H9 (cell line): ENCODE measurements at regions not wholly inside any gene's neighbourhood (a gene's known extent, or its start where the extent isn't known, plus 50 kb on each side); places are given as distances from the start of the nearest gene placed in this dataset.

Experiments
- DNase-seq: peaks from one replicate; pipeline ENCODE4 v3.0.0-alpha.2; 2017
- H2AFZ ChIP-seq: one replicate; pipeline ENCODE4 v1.6.1; 2013; ENCODE audit warnings: mild to moderate bottlenecking, low read length, control low read depth, moderate library complexity
- H2AK5ac ChIP-seq: 2 replicates; pipeline ENCODE4 v1.6.1; 2013; ENCODE audit warnings: low read length, control low read depth, mixed read lengths; ENCODE audit not compliant: insufficient read length
- H2BK120ac ChIP-seq: one replicate; pipeline ENCODE4 v1.6.1; 2013; ENCODE audit warnings: low read depth, mild to moderate bottlenecking, low read length, control low read depth, inconsistent platforms; ENCODE audit not compliant: poor library complexity, severe bottlenecking
- H2BK12ac ChIP-seq: 2 replicates; pipeline ENCODE4 v1.6.1; 2013; ENCODE audit warnings: low read length, control low read depth, mixed read lengths, low read depth; ENCODE audit not compliant: insufficient read length
- H2BK15ac ChIP-seq: 2 replicates; pipeline ENCODE4 v1.6.1; 2013; ENCODE audit warnings: low read depth, low read length, control low read depth
- H2BK20ac ChIP-seq: one replicate; pipeline ENCODE4 v1.6.1; 2013; ENCODE audit warnings: low read depth, mild to moderate bottlenecking, low read length, control low read depth, inconsistent platforms; ENCODE audit not compliant: poor library complexity, severe bottlenecking
- H2BK5ac ChIP-seq: 2 replicates; pipeline ENCODE4 v1.6.1; 2013; ENCODE audit warnings: low read length, control low read depth, mixed read lengths; ENCODE audit not compliant: insufficient read length
- H3K14ac ChIP-seq: 2 replicates; pipeline ENCODE4 v1.6.1; 2013; ENCODE audit warnings: low read length, control low read depth; ENCODE audit not compliant: insufficient read depth
- H3K18ac ChIP-seq: 2 replicates; pipeline ENCODE4 v1.6.1; 2013; ENCODE audit warnings: low read depth, mild to moderate bottlenecking, mixed read lengths, low read length, control low read depth; ENCODE audit not compliant: insufficient read length
- H3K23ac ChIP-seq: 2 replicates; pipeline ENCODE4 v1.6.1; 2013; ENCODE audit warnings: low read length, control low read depth, mixed read lengths, low read depth; ENCODE audit not compliant: insufficient read length
- H3K23me2 ChIP-seq: 2 replicates; pipeline ENCODE4 v1.6.1; 2013; ENCODE audit warnings: low read depth, mild to moderate bottlenecking, mixed read lengths, low read length, control low read depth; ENCODE audit not compliant: insufficient read length, poor library complexity, severe bottlenecking
- H3K27ac ChIP-seq: 2 replicates; pipeline ENCODE4 v1.5.1; 2013; ENCODE audit warnings: low read length, control low read depth, mixed read lengths, low read depth; ENCODE audit not compliant: insufficient read length
- H3K27me3 ChIP-seq: 2 replicates; pipeline ENCODE4 v1.6.1; 2013; ENCODE audit warnings: low read length, control low read depth, inconsistent platforms; ENCODE audit not compliant: insufficient read depth
- H3K4ac ChIP-seq: 2 replicates; pipeline ENCODE4 v1.6.1; 2013; ENCODE audit warnings: low read depth, mild to moderate bottlenecking, control low read depth, inconsistent platforms, low read length, moderate library complexity
- H3K4me1 ChIP-seq: 2 replicates; pipeline ENCODE4 v1.6.1; 2013; ENCODE audit warnings: low read length, control low read depth, inconsistent platforms; ENCODE audit not compliant: insufficient read depth
- H3K4me2 ChIP-seq: 2 replicates; pipeline ENCODE4 v1.6.1; 2013; ENCODE audit warnings: low read length, control low read depth, mixed read lengths; ENCODE audit not compliant: insufficient read length, insufficient read depth
- H3K56ac ChIP-seq: 2 replicates; pipeline ENCODE4 v1.6.1; 2013; ENCODE audit warnings: low read depth, mild to moderate bottlenecking, mixed read lengths, low read length, control low read depth; ENCODE audit not compliant: insufficient read length
- H3K79me1 ChIP-seq: 2 replicates; pipeline ENCODE4 v1.6.1; 2013; ENCODE audit warnings: low read depth, mild to moderate bottlenecking, moderate library complexity, low read length, control low read depth, inconsistent platforms; ENCODE audit not compliant: insufficient read depth, poor library complexity, severe bottlenecking
- H3K79me2 ChIP-seq: 2 replicates; pipeline ENCODE4 v1.6.1; 2013; ENCODE audit warnings: low read length, control low read depth, inconsistent platforms; ENCODE audit not compliant: insufficient read depth
- H3K9ac ChIP-seq: 2 replicates; pipeline ENCODE4 v1.6.1; 2013; ENCODE audit warnings: low read length, control low read depth, mixed read lengths; ENCODE audit not compliant: insufficient read length; ENCODE audit errors: extremely low read depth
- H3K9me3 ChIP-seq: one replicate; pipeline ENCODE4 v1.6.1; 2013; ENCODE audit warnings: low read depth, low read length, inconsistent platforms; ENCODE audit not compliant: control insufficient read depth
- H3T11ph ChIP-seq: one replicate; pipeline ENCODE4 v1.6.1; 2013; ENCODE audit warnings: mild to moderate bottlenecking, low read length, control low read depth, inconsistent platforms
- H4K20me1 ChIP-seq: one replicate; pipeline ENCODE4 v1.6.1; 2013; ENCODE audit not compliant: control insufficient read depth, insufficient read length, insufficient read depth
- H4K5ac ChIP-seq: 2 replicates; pipeline ENCODE4 v1.6.1; 2013; ENCODE audit warnings: low read depth, mild to moderate bottlenecking, mixed read lengths, low read length, control low read depth; ENCODE audit not compliant: insufficient read length
- H4K8ac ChIP-seq: replicated peaks from 2 replicates; pipeline ENCODE4 v1.6.1; 2013; ENCODE audit warnings: low read length, control low read depth, mixed read lengths, low read depth; ENCODE audit not compliant: insufficient read length
- H4K91ac ChIP-seq: 2 replicates; pipeline ENCODE4 v1.6.1; 2013; ENCODE audit warnings: low read depth, mild to moderate bottlenecking, moderate library complexity, mixed read lengths, low read length, control low read depth; ENCODE audit not compliant: insufficient read length
- H3K27ac Mint-ChIP-seq, 3 experiments: 2 replicates in 2 of 3; 3 replicates in 1 of 3; pipeline ENCODE4 v1.8.0; 2020 to 2021; ENCODE audit warnings: mixed read lengths in 3 of 3, mild to moderate bottlenecking in 1 of 3, moderate library complexity in 1 of 3
- H3K27me3 Mint-ChIP-seq: 2 replicates; pipeline ENCODE4 v1.8.0; 2021; ENCODE audit warnings: low read depth, mild to moderate bottlenecking, moderate library complexity, mixed read lengths
- H3K36me3 Mint-ChIP-seq, 3 experiments: 2 replicates in 2 of 3; 3 replicates in 1 of 3; pipeline ENCODE4 v1.8.0; 2020 to 2021; ENCODE audit warnings: low read depth in 3 of 3, mixed read lengths in 3 of 3; ENCODE audit not compliant: insufficient read depth in 1 of 3
- H3K4me1 Mint-ChIP-seq, 2 experiments: 2 replicates each; pipeline ENCODE4 v1.8.0; 2020; ENCODE audit warnings: mixed read lengths in 2 of 2
- H3K4me3 Mint-ChIP-seq, 2 experiments: 2 replicates in 1 of 2; 3 replicates in 1 of 2; pipeline ENCODE4 v1.8.0; 2020 to 2021; ENCODE audit warnings: mild to moderate bottlenecking in 2 of 2, mixed read lengths in 2 of 2, moderate library complexity in 1 of 2
- H3K9me3 Mint-ChIP-seq, 2 experiments: 2 replicates in 1 of 2; 3 replicates in 1 of 2; pipeline ENCODE4 v1.8.0; 2020; ENCODE audit warnings: mild to moderate bottlenecking in 2 of 2, mixed read lengths in 2 of 2, moderate library complexity in 1 of 2
- WGBS: extraction: QIAGEN DNeasy Blood & Tissue Kit; methylation state at CpG from one replicate; pipeline ENCODE4 v1.1.7; 2013; ENCODE audit warnings: missing lambda C conversion rate, low lambda C conversion rate, mixed read lengths; ENCODE audit not compliant: insufficient read length; ENCODE audit errors: extremely low coverage; 5-methylcytosine and 5-hydroxymethylcytosine counted together
- TF ChIP-seq, protein P1 (sequence below): fragments of 200-600 bp; sonication (generic); conservative IDR thresholded peaks from 3 replicates; pipeline ENCODE4 v1.8.0; 2021; ENCODE audit warnings: antibody characterized with exemption, mild to moderate bottlenecking

DNA sequence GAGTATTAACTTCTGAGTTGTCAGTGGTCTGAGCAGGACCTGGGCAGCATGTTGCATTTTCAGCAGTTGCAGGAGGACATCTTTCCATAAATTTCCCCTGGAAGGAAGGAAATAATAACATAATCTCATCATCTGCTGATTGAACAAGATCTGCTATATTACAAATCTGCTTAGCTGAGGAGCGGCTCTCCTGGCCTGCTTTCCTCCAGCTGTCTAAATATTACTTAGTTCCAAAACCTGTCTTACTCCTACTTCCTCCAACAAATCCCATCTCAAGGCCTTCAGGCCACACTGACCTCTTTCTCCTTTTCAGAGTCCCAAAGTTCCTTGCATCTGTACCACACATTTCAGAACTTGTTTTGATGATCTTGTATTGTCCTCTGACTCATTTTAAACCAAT is 364.4 kb upstream of the MCTP2 start:
- Histone ChIP-seq H2AFZ (no peak overlapping the region), H4K5ac (no peak overlapping the region), H3K14ac (no peak overlapping the region), H3K23ac (no peak overlapping the region), H4K20me1 (no peaks in the 10 kb centered on the region), H4K91ac (no peak overlapping the region), H3K79me2 (no peaks in the 10 kb centered on the region), H3K23me2 (no peaks in the 10 kb centered on the region), H3K27me3 (no peaks in the 10 kb centered on the region), H3K9ac (no peak overlapping the region), H3K18ac (no peak overlapping the region), H3K9me3 (no peaks in the 10 kb centered on the region), H3K79me1 (no peaks in the 10 kb centered on the region), H2BK120ac (no peak overlapping the region), H3K4me1 (no peaks in the 10 kb centered on the region), H3T11ph (no peak overlapping the region), H2BK20ac (no peak overlapping the region), H2BK5ac (no peak overlapping the region), H2AK5ac (no peak overlapping the region), H3K4me2 (no peak overlapping the region), H2BK12ac (no peak overlapping the region), H3K4ac (no peak overlapping the region), H3K27ac (no peak overlapping the region), H2BK15ac (no peak overlapping the region), H4K8ac (no peak overlapping the region), H3K56ac (no peak overlapping the region)
- Mint-ChIP-seq H3K27ac (no peak overlapping the region), H3K27me3 (peaks cover 2% of the 10 kb centered on the region; the same call in 1 of the 2 replicates), H3K4me3 (no peak overlapping the region), H3K9me3 (no peaks in the 10 kb centered on the region), H3K36me3 (no peaks in the 10 kb centered on the region), H3K4me1 (no peaks in the 10 kb centered on the region)
- WGBS, result no CpG with 5 or more reads among the region's 1 CpG
- TF ChIP-seq, protein P1, sequence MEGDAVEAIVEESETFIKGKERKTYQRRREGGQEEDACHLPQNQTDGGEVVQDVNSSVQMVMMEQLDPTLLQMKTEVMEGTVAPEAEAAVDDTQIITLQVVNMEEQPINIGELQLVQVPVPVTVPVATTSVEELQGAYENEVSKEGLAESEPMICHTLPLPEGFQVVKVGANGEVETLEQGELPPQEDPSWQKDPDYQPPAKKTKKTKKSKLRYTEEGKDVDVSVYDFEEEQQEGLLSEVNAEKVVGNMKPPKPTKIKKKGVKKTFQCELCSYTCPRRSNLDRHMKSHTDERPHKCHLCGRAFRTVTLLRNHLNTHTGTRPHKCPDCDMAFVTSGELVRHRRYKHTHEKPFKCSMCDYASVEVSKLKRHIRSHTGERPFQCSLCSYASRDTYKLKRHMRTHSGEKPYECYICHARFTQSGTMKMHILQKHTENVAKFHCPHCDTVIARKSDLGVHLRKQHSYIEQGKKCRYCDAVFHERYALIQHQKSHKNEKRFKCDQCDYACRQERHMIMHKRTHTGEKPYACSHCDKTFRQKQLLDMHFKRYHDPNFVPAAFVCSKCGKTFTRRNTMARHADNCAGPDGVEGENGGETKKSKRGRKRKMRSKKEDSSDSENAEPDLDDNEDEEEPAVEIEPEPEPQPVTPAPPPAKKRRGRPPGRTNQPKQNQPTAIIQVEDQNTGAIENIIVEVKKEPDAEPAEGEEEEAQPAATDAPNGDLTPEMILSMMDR, result no peak
- no peak for DNase-seq
